ACC112 (cell line): ENCODE measurements at regions not wholly inside any gene's neighbourhood (a gene's known extent, or its start where the extent isn't known, plus 50 kb on each side); places are given as distances from the start of the nearest gene placed in this dataset.
"Not testable (repeated sequence)": the region's sequence is repeated elsewhere in the genome, so short reads cannot be mapped to it uniquely, and the experiment has no call there.

ENCODE experiments used
- H2AFZ ChIP-seq: fragments of 200-600 bp; sonication (generic); one replicate; pipeline ENCODE4 v1.6.0; 2017; ENCODE audit warnings: antibody characterized with exemption, low read length; ENCODE audit not compliant: unreplicated experiment
- H3K27ac ChIP-seq: fragments of 200-600 bp; sonication (generic); 2 replicates; pipeline ENCODE4 v1.5.1; 2014; ENCODE audit warnings: low read depth, mild to moderate bottlenecking, antibody characterized with exemption, low read length, moderate library complexity
- H3K27me3 ChIP-seq: fragments of 200-600 bp; sonication (generic); 2 replicates; pipeline ENCODE4 v1.6.1; 2014; ENCODE audit warnings: mild to moderate bottlenecking, antibody characterized with exemption, low read length, moderate library complexity, mixed read lengths; ENCODE audit not compliant: insufficient read depth
- H3K36me3 ChIP-seq: fragments of 200-600 bp; sonication (generic); 2 replicates; pipeline ENCODE4 v1.6.1; 2016; ENCODE audit warnings: mild to moderate bottlenecking, antibody characterized with exemption, low read length, moderate library complexity, mixed read lengths; ENCODE audit not compliant: insufficient read depth
- H3K4me1 ChIP-seq: fragments of 200-600 bp; sonication (generic); one replicate; pipeline ENCODE4 v1.6.1; 2016; ENCODE audit warnings: low read length, mixed read lengths; ENCODE audit not compliant: insufficient read depth, unreplicated experiment, control insufficient read depth
- H3K4me3 ChIP-seq: fragments of 200-600 bp; sonication (generic); 2 replicates; pipeline ENCODE4 v1.5.1; 2014; ENCODE audit warnings: mild to moderate bottlenecking, low read depth, low read length
- H3K79me2 ChIP-seq: fragments of 200-600 bp; sonication (generic); one replicate; pipeline ENCODE4 v1.6.0; 2016; ENCODE audit warnings: low read length; ENCODE audit not compliant: control insufficient read depth, unreplicated experiment, insufficient read depth

DNA sequence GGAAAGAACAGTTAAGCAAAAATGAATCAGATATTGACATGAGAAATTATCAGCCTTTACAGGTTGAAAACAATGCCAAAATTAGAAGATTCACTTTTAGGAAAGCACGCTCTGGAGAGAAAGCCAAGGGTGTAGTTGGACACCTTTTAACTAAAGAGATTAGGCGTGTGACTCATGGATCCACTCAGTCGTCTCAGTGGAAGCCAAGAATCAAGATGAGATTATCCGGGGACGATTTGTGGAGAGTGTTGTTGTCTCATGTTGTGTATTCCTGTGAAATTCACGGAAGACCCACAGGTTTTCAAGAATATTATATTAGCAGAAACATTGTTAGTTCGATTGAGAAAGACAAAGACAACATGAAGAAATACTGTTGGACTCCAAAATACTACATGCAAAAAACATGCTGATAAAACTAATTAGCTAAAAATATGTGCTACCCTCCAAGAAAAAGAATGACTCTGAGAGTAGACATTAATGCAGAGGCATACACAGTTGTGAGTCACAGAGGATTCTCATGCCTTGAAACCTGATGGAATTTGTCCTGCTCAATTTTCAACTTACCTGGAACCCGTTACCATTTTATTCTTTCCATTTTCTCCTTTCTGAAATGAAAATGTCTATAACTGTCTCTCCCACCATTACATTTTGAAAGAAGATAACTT lies 192.1 kb upstream of the RND3 start:
- H3K27me3 ChIP-seq = no peaks in the 10 kb centered on the region
- peak overlapping the region; percentile 100 for H3K27ac ChIP-seq
- peaks cover 39% of the 10 kb centered on the region for H3K4me1 ChIP-seq
- H3K4me3 ChIP-seq = no peak overlapping the region
- no peaks in the 10 kb centered on the region for H3K36me3 ChIP-seq
- no peaks in the 10 kb centered on the region for H3K79me2 ChIP-seq
- peak overlapping the region; percentile 21 for H2AFZ ChIP-seq

GRCh38 chr2:150677551-150677950 lies 190.1 kb upstream of the RND3 start:
- Histone ChIP-seq H2AFZ (no peak overlapping the region), H3K4me3 (no peak overlapping the region), H3K4me1 (peaks cover 36% of the 10 kb centered on the region), H3K27me3 (no peaks in the 10 kb centered on the region), H3K36me3 (no peaks in the 10 kb centered on the region), H3K79me2 (no peaks in the 10 kb centered on the region), H3K27ac (no peak overlapping the region)

DNA sequence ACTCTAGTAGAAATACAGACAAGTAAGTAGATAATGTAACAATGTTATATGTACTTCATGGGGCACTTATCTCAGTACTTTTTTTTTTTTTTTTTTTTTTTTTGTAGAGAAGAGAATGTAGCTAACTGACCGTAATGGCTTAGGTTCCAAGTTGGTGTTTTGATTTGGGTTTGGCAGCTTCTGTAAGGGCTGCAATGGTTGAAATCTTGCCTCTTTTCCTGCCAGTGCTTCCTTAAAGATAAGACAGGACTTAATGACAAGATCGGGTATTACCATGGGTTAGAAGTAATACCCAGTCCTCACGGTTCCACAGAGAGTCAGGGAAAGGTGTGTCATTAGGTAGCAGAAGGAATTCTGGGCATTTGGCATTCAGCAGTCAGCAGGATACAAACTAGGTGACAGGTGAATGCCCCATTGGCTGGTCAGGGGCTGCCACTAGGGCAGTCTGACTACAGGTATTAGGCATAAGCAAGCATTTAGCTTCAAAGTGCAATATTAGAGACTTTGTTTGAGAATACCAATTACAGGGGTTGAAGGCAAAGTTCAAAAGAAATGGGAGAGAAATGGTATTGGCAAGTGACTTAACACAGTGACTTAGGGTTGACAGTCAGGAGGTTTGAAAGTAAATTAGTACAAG lies 189.4 kb upstream of the RND3 start:
- H3K4me3 ChIP-seq = no peak overlapping the region
- H3K36me3 ChIP-seq = no peaks in the 10 kb centered on the region
- peaks cover 29% of the 10 kb centered on the region for H3K4me1 ChIP-seq
- no peaks in the 10 kb centered on the region for H3K27me3 ChIP-seq
- no peaks in the 10 kb centered on the region for H3K79me2 ChIP-seq
- H3K27ac ChIP-seq = no peak overlapping the region
- no peak overlapping the region for H2AFZ ChIP-seq

- Histone ChIP-seq H3K36me3 (no peaks in the 10 kb centered on the region), H3K27ac (no peak overlapping the region), H3K4me1 (peaks cover 21% of the 10 kb centered on the region), H2AFZ (no peak overlapping the region), H3K4me3 (no peak overlapping the region), H3K79me2 (no peaks in the 10 kb centered on the region), H3K27me3 (no peaks in the 10 kb centered on the region)
These were observed 188.3 kb upstream of the RND3 start for GRCh38 chr2:150675807-150676206.

DNA sequence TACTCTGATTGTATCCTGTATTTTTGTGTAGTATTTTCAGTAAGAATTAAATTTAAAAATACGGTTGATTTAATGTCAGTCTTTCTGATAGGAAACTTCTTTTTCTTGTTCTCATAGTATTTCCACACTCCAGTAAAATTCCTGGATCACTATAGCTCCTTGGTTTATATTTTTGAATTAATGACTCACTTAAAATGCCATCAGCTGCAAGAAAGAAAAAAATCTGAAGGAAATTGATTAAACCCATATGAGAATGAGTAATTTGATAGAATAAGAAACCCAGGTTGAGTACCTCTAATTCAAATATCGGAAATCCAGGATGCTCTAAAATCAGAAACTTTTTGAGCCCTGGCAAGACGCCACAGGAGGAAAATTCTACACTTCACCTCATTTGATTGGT lies 186.8 kb upstream of the RND3 start:
- Histone ChIP-seq H3K27ac (peak overlapping the region; percentile 38), H3K27me3 (no peaks in the 10 kb centered on the region), H3K79me2 (no peaks in the 10 kb centered on the region), H2AFZ (no peak overlapping the region), H3K36me3 (no peaks in the 10 kb centered on the region), H3K4me3 (no peak overlapping the region), H3K4me1 (peaks cover 6% of the 10 kb centered on the region)

GRCh38 chr2:150672311-150672710 lies 184.8 kb upstream of the RND3 start:
- H3K79me2 ChIP-seq = no peaks in the 10 kb centered on the region
- no peaks in the 10 kb centered on the region for H3K4me1 ChIP-seq
- H3K36me3 ChIP-seq = no peaks in the 10 kb centered on the region
- H3K27me3 ChIP-seq = no peaks in the 10 kb centered on the region
- H3K4me3 ChIP-seq = no peak overlapping the region
- no peak overlapping the region for H3K27ac ChIP-seq
- no peak overlapping the region for H2AFZ ChIP-seq

- Histone ChIP-seq H3K27ac (no peak overlapping the region), H3K36me3 (no peaks in the 10 kb centered on the region), H3K27me3 (no peaks in the 10 kb centered on the region), H3K4me3 (no peak overlapping the region), H3K4me1 (no peaks in the 10 kb centered on the region), H3K79me2 (no peaks in the 10 kb centered on the region), H2AFZ (no peak overlapping the region)
These were observed 182.0 kb upstream of the RND3 start for GRCh38 chr2:150669492-150669891.

DNA sequence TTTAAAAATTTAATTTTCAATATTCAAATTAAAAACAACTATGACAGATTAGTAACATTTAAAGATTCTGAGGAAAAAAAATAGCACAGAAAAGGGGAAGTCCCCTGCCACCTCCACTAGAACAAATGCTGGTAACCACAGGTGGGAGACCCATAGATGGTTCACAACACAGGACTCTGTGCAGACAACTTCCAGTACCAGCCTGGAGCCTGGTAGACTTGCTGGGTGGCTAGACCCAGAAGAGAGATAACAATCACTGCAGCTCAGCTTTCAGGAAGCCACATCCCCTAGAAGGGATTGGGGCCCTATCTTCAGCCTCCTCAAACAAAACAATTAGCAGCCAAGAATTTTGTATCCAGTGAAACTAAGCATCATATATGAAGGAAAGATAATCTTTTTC lies 179.6 kb upstream of the RND3 start:
- not testable (repeated sequence) for H2AFZ ChIP-seq

GRCh38 chr2:150663143-150663542 lies 175.7 kb upstream of the RND3 start:
- H3K79me2 ChIP-seq = no peaks in the 10 kb centered on the region
- H3K4me3 ChIP-seq = no peak overlapping the region
- no peaks in the 10 kb centered on the region for H3K27me3 ChIP-seq
- peaks cover 7% of the 10 kb centered on the region; the same call in 1 of the 2 replicates for H3K36me3 ChIP-seq
- peaks cover 14% of the 10 kb centered on the region for H3K4me1 ChIP-seq
- peak overlapping the region; percentile 17 for H2AFZ ChIP-seq
- peak overlapping the region; percentile 77 for H3K27ac ChIP-seq

More for the DNA sequence above, 179.6 kb upstream of the RND3 start:
- not testable (repeated sequence) for H3K4me3 ChIP-seq, H3K27ac ChIP-seq, H3K79me2 ChIP-seq, H3K36me3 ChIP-seq, H3K27me3 ChIP-seq
- H3K4me1 ChIP-seq = peaks cover 14% of the 10 kb centered on the region

DNA sequence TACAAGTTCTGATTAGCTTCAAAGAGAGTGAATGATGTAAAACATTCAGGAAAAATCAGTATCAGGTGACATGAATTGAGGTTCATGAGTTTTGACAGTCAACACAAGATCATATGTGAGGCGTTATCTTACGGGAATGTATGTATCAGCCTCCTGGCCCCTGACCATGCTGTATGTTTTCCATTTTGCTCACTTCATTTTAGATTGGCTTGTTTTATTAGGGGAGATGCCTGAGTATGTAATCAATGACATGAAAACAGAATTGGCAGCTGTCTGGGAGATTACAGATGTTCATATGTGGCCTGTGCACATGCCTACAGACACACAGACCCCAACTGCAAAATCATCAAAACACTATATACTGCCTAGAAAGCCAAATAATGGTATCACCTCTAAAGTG lies 168.5 kb upstream of the RND3 start:
- Histone ChIP-seq H2AFZ (no peak overlapping the region), H3K4me1 (no peaks in the 10 kb centered on the region), H3K27me3 (no peaks in the 10 kb centered on the region), H3K36me3 (peaks cover 6% of the 10 kb centered on the region; the same call in 1 of the 2 replicates), H3K79me2 (no peaks in the 10 kb centered on the region), H3K4me3 (no peak overlapping the region), H3K27ac (no peak overlapping the region)

GRCh38 chr2:150653351-150653750 lies 165.9 kb upstream of the RND3 start:
- Histone ChIP-seq H3K4me1 (no peaks in the 10 kb centered on the region), H3K36me3 (no peaks in the 10 kb centered on the region), H3K4me3 (no peak overlapping the region), H2AFZ (no peak overlapping the region), H3K27ac (no peak overlapping the region), H3K27me3 (no peaks in the 10 kb centered on the region), H3K79me2 (no peaks in the 10 kb centered on the region)
